Endothelial cell of umbilical vein (primary cell): ENCODE measurements at regions not wholly inside any gene's neighbourhood (a gene's known extent, or its start where the extent isn't known, plus 50 kb on each side); places are given as distances from the start of the nearest gene placed in this dataset.

ENCODE experiments used
- CTCF ChIP-seq, 2 donors: IDR thresholded peaks; 1 replicate in 1 of 2; 2 replicates in 1 of 2; pipeline ENCODE4 v1.5.1; 2011; ENCODE audit warnings: low read length in 2 of 2, mild to moderate bottlenecking in 2 of 2, moderate library complexity in 2 of 2, control low read depth in 1 of 2, inconsistent platforms in 1 of 2, low read depth in 1 of 2; ENCODE audit not compliant: insufficient read depth in 1 of 2; ENCODE audit errors: extremely low read depth in 1 of 2
- FOS ChIP-seq: IDR thresholded peaks from 2 replicates; pipeline ENCODE4 v1.6.1; 2011; ENCODE audit warnings: mild to moderate bottlenecking, low read length, moderate library complexity, borderline replicate concordance; ENCODE audit not compliant: insufficient read depth
- JUN ChIP-seq: IDR thresholded peaks from 2 replicates; pipeline ENCODE4 v1.6.1; 2011; ENCODE audit warnings: borderline replicate concordance, low read depth; ENCODE audit not compliant: insufficient read length, insufficient read depth
- POLR2A ChIP-seq: IDR thresholded peaks from 2 replicates; pipeline ENCODE4 v1.6.1; 2012; ENCODE audit warnings: low read depth, mild to moderate bottlenecking, control low read depth, low read length
- POLR2AphosphoS5 ChIP-seq: IDR thresholded peaks from 2 replicates; pipeline ENCODE4 v1.6.1; 2012; ENCODE audit warnings: low read depth, mild to moderate bottlenecking, control low read depth, low read length, moderate library complexity; ENCODE audit not compliant: insufficient read depth

GRCh38 chr2:146602383-146602782, 1242.4 kb upstream of the ACVR2A start:
- no peak for TF ChIP-seq JUN
- no peak for TF ChIP-seq CTCF (IDR thresholded peaks at IDR 0.05; ENCODE audit: extremely low read depth in 1 of 2, insufficient read depth in 1 of 2, low read depth in 1 of 2, low read length in 2 of 2)
- no peak for TF ChIP-seq FOS
- no peak for TF ChIP-seq POLR2A
- TF ChIP-seq POLR2AphosphoS5: no peak
